ENCODE measurements at regions not wholly inside any gene's neighbourhood (a gene's known extent, or its start where the extent isn't known, plus 50 kb on each side); places are given as distances from the start of the nearest gene placed in this dataset.
"Not testable (repeated sequence)": the region's sequence is repeated elsewhere in the genome, so short reads cannot be mapped to it uniquely, and the experiment has no call there.

GRCh38 chr21:28581976-28582375 lies 410.7 kb downstream of the LTN1 start:
- DNase-seq = no peak

GRCh38 chr21:28581311-28581731 lies 411.4 kb downstream of the LTN1 start:
- not testable (repeated sequence) for DNase-seq

GRCh38 chr21:28580585-28580984 lies 412.1 kb downstream of the LTN1 start:
- no peak for DNase-seq

GRCh38 chr21:28579986-28580550 lies 412.6 kb downstream of the LTN1 start:
- DNase-seq = no peak

- DNase-seq = no peak
Measured at GRCh38 chr21:28568692-28569091, 424.0 kb downstream of the LTN1 start.

GRCh38 chr21:28563933-28564332 lies 428.7 kb downstream of the LTN1 start:
- not testable (repeated sequence) for DNase-seq

- no peak for DNase-seq
Measured at GRCh38 chr21:28561772-28562171, 430.9 kb downstream of the LTN1 start.

GRCh38 chr21:28554660-28555475 lies 437.8 kb downstream of the LTN1 start:
- no peak for DNase-seq

GRCh38 chr21:28550057-28550825 lies 442.4 kb downstream of the LTN1 start:
- no peak for DNase-seq

- DNase-seq = no peak
Measured at GRCh38 chr21:28548291-28548690, 444.4 kb downstream of the LTN1 start.

- DNase-seq = no peak
Measured at GRCh38 chr21:28547766-28548165, 444.9 kb downstream of the LTN1 start.

- DNase-seq = no peak
Measured at GRCh38 chr21:28543975-28544374, 448.7 kb downstream of the LTN1 start.

GRCh38 chr21:28541371-28542112 lies 451.1 kb downstream of the LTN1 start:
- no peak for DNase-seq

- DNase-seq = no peak
Measured at GRCh38 chr21:28540514-28540913, 452.2 kb downstream of the LTN1 start.

- no peak for DNase-seq
Measured at GRCh38 chr21:28539623-28539988, 453.1 kb downstream of the LTN1 start.

- DNase-seq = no peak
Measured at GRCh38 chr21:28538987-28539622, 453.6 kb downstream of the LTN1 start.

- DNase-seq = no peak
Measured at GRCh38 chr21:28537371-28538079, 455.2 kb downstream of the LTN1 start.

- DNase-seq = no peak
Measured at GRCh38 chr21:28532446-28532845, 460.2 kb downstream of the LTN1 start.

GRCh38 chr21:28523367-28523766 lies 469.3 kb downstream of the LTN1 start:
- no peak for DNase-seq

- no peak for DNase-seq
Measured at GRCh38 chr21:28522014-28522799, 470.5 kb downstream of the LTN1 start.

GRCh38 chr21:28518630-28519029 lies 474.0 kb downstream of the LTN1 start:
- no peak for DNase-seq

Data from stimulated activated CD4-positive, alpha-beta T cell treated with anti-CD3 and anti-CD28 coated beads, Interleukin-4, amount 100 ng/mL, for 24 hours (primary cell).